Trophoblast cell (in vitro differentiated cells and primary cell): ENCODE measurements at regions not wholly inside any gene's neighbourhood (a gene's known extent, or its start where the extent isn't known, plus 50 kb on each side); places are given as distances from the start of the nearest gene placed in this dataset.

Source experiments
- DNase-seq, 2 donors: peaks; one replicate each; pipeline ENCODE4 v3.0.0-alpha.2; 2016
- H2AFZ ChIP-seq: 2 replicates; pipeline ENCODE4 v1.6.1; 2013; ENCODE audit warnings: low read length, moderate library complexity, mild to moderate bottlenecking; ENCODE audit not compliant: insufficient read depth, poor library complexity
- H2AK5ac ChIP-seq: 2 replicates; pipeline ENCODE4 v1.6.1; 2013; ENCODE audit warnings: mild to moderate bottlenecking, low read length
- H2BK120ac ChIP-seq: 2 replicates; pipeline ENCODE4 v1.6.1; 2013; ENCODE audit warnings: low read length, mild to moderate bottlenecking, moderate library complexity; ENCODE audit not compliant: insufficient read depth, poor library complexity
- H2BK12ac ChIP-seq: 2 replicates; pipeline ENCODE4 v1.6.1; 2013; ENCODE audit warnings: mild to moderate bottlenecking, low read length, moderate library complexity
- H2BK5ac ChIP-seq: 2 replicates; pipeline ENCODE4 v1.6.1; 2013; ENCODE audit warnings: low read length, low read depth, moderate library complexity, mild to moderate bottlenecking; ENCODE audit not compliant: poor library complexity
- H3K14ac ChIP-seq: 2 replicates; pipeline ENCODE4 v1.6.1; 2013; ENCODE audit warnings: mild to moderate bottlenecking, low read length
- H3K18ac ChIP-seq: 2 replicates; pipeline ENCODE4 v1.6.1; 2013; ENCODE audit warnings: mild to moderate bottlenecking, low read length
- H3K23ac ChIP-seq: 2 replicates; pipeline ENCODE4 v1.6.1; 2013; ENCODE audit warnings: low read length
- H3K27ac ChIP-seq: 2 replicates; pipeline ENCODE4 v1.5.1; 2013; ENCODE audit warnings: low read depth, mild to moderate bottlenecking, inconsistent platforms, low read length, moderate library complexity
- H3K27me3 ChIP-seq: 2 replicates; pipeline ENCODE4 v1.6.1; 2013; ENCODE audit warnings: inconsistent platforms, mild to moderate bottlenecking, low read length, moderate library complexity; ENCODE audit not compliant: insufficient read depth
- H3K36me3 ChIP-seq, 2 experiments: 1 replicate in 1 of 2; 2 replicates in 1 of 2; pipeline ENCODE4 v1.6.1; 2013; ENCODE audit warnings: low read length in 2 of 2, mild to moderate bottlenecking in 2 of 2, moderate library complexity in 1 of 2; ENCODE audit not compliant: insufficient read depth in 2 of 2, control insufficient read depth in 1 of 2
- H3K4ac ChIP-seq: 2 replicates; pipeline ENCODE4 v1.6.1; 2013; ENCODE audit warnings: low read depth, mild to moderate bottlenecking, low read length, moderate library complexity
- H3K4me1 ChIP-seq, 2 experiments: 1 replicate in 1 of 2; 2 replicates in 1 of 2; pipeline ENCODE4 v1.6.1; 2013; ENCODE audit warnings: low read length in 2 of 2, mild to moderate bottlenecking in 2 of 2, moderate library complexity in 1 of 2; ENCODE audit not compliant: insufficient read depth in 2 of 2, control insufficient read depth in 1 of 2
- H3K4me2 ChIP-seq: 2 replicates; pipeline ENCODE4 v1.6.1; 2013; ENCODE audit warnings: inconsistent platforms, mild to moderate bottlenecking, low read length, moderate library complexity
- H3K4me3 ChIP-seq: 2 replicates; pipeline ENCODE4 v1.5.1; 2013; ENCODE audit warnings: mild to moderate bottlenecking, low read depth, low read length, inconsistent platforms
- H3K79me1 ChIP-seq: one replicate; pipeline ENCODE4 v1.6.1; 2013; ENCODE audit warnings: low read length
- H3K79me2 ChIP-seq: 2 replicates; pipeline ENCODE4 v1.6.1; 2013; ENCODE audit warnings: low read length, mild to moderate bottlenecking; ENCODE audit not compliant: control insufficient read depth, insufficient read depth, poor library complexity
- H3K9ac ChIP-seq: 2 replicates; pipeline ENCODE4 v1.6.1; 2013; ENCODE audit warnings: mild to moderate bottlenecking, low read length
- H3K9me3 ChIP-seq: 2 replicates; pipeline ENCODE4 v1.6.1; 2013; ENCODE audit warnings: low read depth, mild to moderate bottlenecking, control low read depth, inconsistent platforms, low read length; ENCODE audit not compliant: insufficient read depth
- H4K12ac ChIP-seq: 2 replicates; pipeline ENCODE4 v1.6.1; 2013; ENCODE audit warnings: low read depth, mild to moderate bottlenecking, low read length, moderate library complexity
- H4K8ac ChIP-seq: 2 replicates; pipeline ENCODE4 v1.6.1; 2013; ENCODE audit warnings: low read depth, mild to moderate bottlenecking, low read length, moderate library complexity
- H4K91ac ChIP-seq: one replicate; pipeline ENCODE4 v1.6.1; 2013; ENCODE audit warnings: low read depth, mild to moderate bottlenecking, low read length, moderate library complexity
- WGBS: extraction: QIAGEN DNeasy Blood & Tissue Kit; methylation state at CpG from one replicate; pipeline ENCODE4 v1.1.7; 2013; ENCODE audit warnings: missing lambda C conversion rate; ENCODE audit not compliant: insufficient read length, insufficient coverage; ENCODE audit errors: extremely low coverage; 5-methylcytosine and 5-hydroxymethylcytosine counted together

- H3K4me1 ChIP-seq: no peaks in the 10 kb centered on the region
- no CpG with 5 or more reads among the region's 2 CpGs for WGBS
- no peak overlapping the region for H4K91ac ChIP-seq
- H3K9ac ChIP-seq: no peak overlapping the region
- no peak overlapping the region for H2BK12ac ChIP-seq
- no peak overlapping the region for H4K8ac ChIP-seq
- no peak overlapping the region for H3K14ac ChIP-seq
- no peak overlapping the region for H3K4me2 ChIP-seq
- H3K4me3 ChIP-seq: no peak overlapping the region
- H3K23ac ChIP-seq: no peak overlapping the region
- H2BK5ac ChIP-seq: no peak overlapping the region
- H2AFZ ChIP-seq: no peak overlapping the region
- no peaks in the 10 kb centered on the region for H3K79me1 ChIP-seq
- no peaks in the 10 kb centered on the region for H3K36me3 ChIP-seq
- no peak overlapping the region for H2BK120ac ChIP-seq
- no peak overlapping the region for H4K12ac ChIP-seq
- H3K27ac ChIP-seq: no peak overlapping the region
- H3K18ac ChIP-seq: no peak overlapping the region
- H3K4ac ChIP-seq: no peak overlapping the region
- H3K79me2 ChIP-seq: no peaks in the 10 kb centered on the region
- no peak overlapping the region for H2AK5ac ChIP-seq
- no peaks in the 10 kb centered on the region for H3K9me3 ChIP-seq
- H3K27me3 ChIP-seq: no peaks in the 10 kb centered on the region
- no peak for DNase-seq
Measured at GRCh38 chr16:59326955-59327354, 592.8 kb upstream of the GOT2 start.

- H3K79me1 ChIP-seq: no peaks in the 10 kb centered on the region
- WGBS: 100% methylated on average over 1 of the region's 5 CpGs
Measured at GRCh38 chr16:59324462-59324861, 590.3 kb upstream of the GOT2 start.

DNA sequence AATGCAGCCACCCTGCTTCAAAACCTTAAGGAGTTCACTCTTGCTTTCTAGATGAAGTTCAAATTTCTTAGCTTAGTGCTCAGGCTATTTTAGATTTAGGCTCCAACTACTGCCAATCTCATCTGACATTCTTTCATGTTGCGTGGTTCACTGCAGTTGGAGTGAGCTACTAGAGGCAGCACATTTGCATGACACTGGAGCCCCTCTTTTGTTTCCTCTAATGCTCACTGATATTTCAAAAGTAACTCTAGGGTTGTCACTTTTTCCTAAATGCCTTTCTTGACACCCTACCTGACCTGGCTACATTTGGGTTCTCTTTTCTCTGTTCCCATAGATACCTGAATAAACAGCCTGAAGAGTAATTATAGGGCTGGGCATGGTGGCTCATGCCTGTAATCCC, 586.5 kb upstream of the GOT2 start:
- Histone ChIP-seq H3K14ac (no peak overlapping the region), H2BK5ac (no peak overlapping the region), H3K4ac (no peak overlapping the region), H2BK12ac (no peak overlapping the region), H4K91ac (no peak overlapping the region), H3K79me2 (no peaks in the 10 kb centered on the region), H4K8ac (no peak overlapping the region), H3K36me3 (no peaks in the 10 kb centered on the region), H2AK5ac (no peak overlapping the region), H2BK120ac (no peak overlapping the region), H2AFZ (no peak overlapping the region), H3K27ac (no peak overlapping the region), H3K4me3 (no peak overlapping the region), H4K12ac (no peak overlapping the region), H3K4me1 (no peaks in the 10 kb centered on the region), H3K27me3 (no peaks in the 10 kb centered on the region), H3K9me3 (no peaks in the 10 kb centered on the region), H3K4me2 (no peak overlapping the region), H3K23ac (no peak overlapping the region), H3K9ac (no peak overlapping the region), H3K18ac (no peak overlapping the region), H3K79me1 (no peaks in the 10 kb centered on the region)
- DNase-seq: no peak
- no CpG with 5 or more reads among the region's 1 CpG for WGBS

More at GRCh38 chr16:59324462-59324861, 590.3 kb upstream of the GOT2 start:
- no peaks in the 10 kb centered on the region for H3K36me3 ChIP-seq
- no peak overlapping the region for H3K27ac ChIP-seq
- no peaks in the 10 kb centered on the region for H3K4me1 ChIP-seq
- H4K8ac ChIP-seq: no peak overlapping the region
- H3K18ac ChIP-seq: no peak overlapping the region
- H3K4ac ChIP-seq: no peak overlapping the region
- no peak overlapping the region for H3K9ac ChIP-seq
- no peak for DNase-seq
- H4K12ac ChIP-seq: no peak overlapping the region
- H4K91ac ChIP-seq: no peak overlapping the region
- H3K4me2 ChIP-seq: no peak overlapping the region
- H3K14ac ChIP-seq: no peak overlapping the region
- no peak overlapping the region for H2AFZ ChIP-seq
- H3K27me3 ChIP-seq: no peaks in the 10 kb centered on the region
- no peak overlapping the region for H2BK5ac ChIP-seq
- H3K9me3 ChIP-seq: no peaks in the 10 kb centered on the region
- no peak overlapping the region for H2AK5ac ChIP-seq
- H2BK12ac ChIP-seq: no peak overlapping the region
- H3K4me3 ChIP-seq: no peak overlapping the region
- H3K79me2 ChIP-seq: no peaks in the 10 kb centered on the region
- H3K23ac ChIP-seq: no peak overlapping the region
- H2BK120ac ChIP-seq: no peak overlapping the region

- Histone ChIP-seq H4K8ac (no peak overlapping the region), H3K9ac (no peak overlapping the region), H3K14ac (no peak overlapping the region), H2BK120ac (no peak overlapping the region), H2AK5ac (no peak overlapping the region), H3K18ac (no peak overlapping the region), H2BK5ac (no peak overlapping the region), H2BK12ac (no peak overlapping the region), H3K4ac (no peak overlapping the region), H3K36me3 (no peaks in the 10 kb centered on the region), H3K4me3 (no peak overlapping the region), H3K27ac (no peak overlapping the region), H2AFZ (no peak overlapping the region), H3K79me2 (no peaks in the 10 kb centered on the region), H3K4me2 (no peak overlapping the region), H4K12ac (no peak overlapping the region), H3K4me1 (no peaks in the 10 kb centered on the region), H3K27me3 (no peaks in the 10 kb centered on the region), H4K91ac (no peak overlapping the region), H3K23ac (no peak overlapping the region), H3K9me3 (no peaks in the 10 kb centered on the region), H3K79me1 (no peaks in the 10 kb centered on the region)
- WGBS: no CpG with 5 or more reads among the region's 3 CpGs
- DNase-seq: no peak
Measured at GRCh38 chr16:59319871-59320270, 585.8 kb upstream of the GOT2 start.
